ENCODE measurements at regions not wholly inside any gene's neighbourhood (a gene's known extent, or its start where the extent isn't known, plus 50 kb on each side); places are given as distances from the start of the nearest gene placed in this dataset.
"Not testable (repeated sequence)": the region's sequence is repeated elsewhere in the genome, so short reads cannot be mapped to it uniquely, and the experiment has no call there.

GRCh38 chrY:3288063-3288462, 290.8 kb upstream of the TGIF2LY start:
- not testable (repeated sequence) for TF ChIP-seq SMC3 (conservative IDR thresholded peaks at IDR 0.05; ENCODE audit: poor library complexity); CTCF (IDR thresholded peaks at IDR 0.05; ENCODE audit: poor library complexity, severe bottlenecking); POLR2AphosphoS5 (IDR thresholded peaks at IDR 0.05); EZH2 (IDR thresholded peaks at IDR 0.05; ENCODE audit: borderline replicate concordance, insufficient read depth, low read length, poor library complexity, severe bottlenecking); REST (IDR thresholded peaks at IDR 0.05; ENCODE audit: borderline replicate concordance); EP300 (conservative IDR thresholded peaks at IDR 0.05; ENCODE audit: poor library complexity, severe bottlenecking); TAF1 (IDR thresholded peaks at IDR 0.05; ENCODE audit: low read depth)
